GM21786 (cell line): ENCODE measurements at regions not wholly inside any gene's neighbourhood (a gene's known extent, or its start where the extent isn't known, plus 50 kb on each side); places are given as distances from the start of the nearest gene placed in this dataset.
"Not testable (repeated sequence)": the region's sequence is repeated elsewhere in the genome, so short reads cannot be mapped to it uniquely, and the experiment has no call there.

Experiments
- ATAC-seq: cut with Tn5 transposase; IDR thresholded peaks from one replicate; pipeline ENCODE4 v1.9.1; 2021; ENCODE audit not compliant: unreplicated experiment

- no peak for ATAC-seq
Measured at GRCh38 chr9:102405218-102405867, 589.8 kb upstream of the CYLC2 start.

- ATAC-seq, result no peak
Measured at GRCh38 chr9:102403514-102403913, 591.6 kb upstream of the CYLC2 start.

GRCh38 chr9:102398205-102398604 is 596.9 kb upstream of the CYLC2 start:
- ATAC-seq, result no peak

GRCh38 chr9:102385620-102386019 is 609.5 kb upstream of the CYLC2 start:
- ATAC-seq, result not testable (repeated sequence)

GRCh38 chr9:102362470-102363132 is 624.2 kb upstream of the GRIN3A start:
- ATAC-seq, result no peak

GRCh38 chr9:102360846-102361245 is 622.4 kb upstream of the GRIN3A start:
- ATAC-seq, result no peak

- ATAC-seq, result no peak
Measured at GRCh38 chr9:102355982-102356381, 617.5 kb upstream of the GRIN3A start.

GRCh38 chr9:102354041-102354440 is 615.6 kb upstream of the GRIN3A start:
- no peak for ATAC-seq

- not testable (repeated sequence) for ATAC-seq
Measured at GRCh38 chr9:102337471-102337870, 599.0 kb upstream of the GRIN3A start.

- ATAC-seq, result no peak
Measured at GRCh38 chr9:102309379-102309778, 570.9 kb upstream of the GRIN3A start.

- ATAC-seq, result no peak
Measured at GRCh38 chr9:102295188-102295587, 556.7 kb upstream of the GRIN3A start.

GRCh38 chr9:102273952-102274351 is 535.5 kb upstream of the GRIN3A start:
- no peak for ATAC-seq

- no peak for ATAC-seq
Measured at GRCh38 chr9:102253099-102253498, 514.7 kb upstream of the GRIN3A start.

GRCh38 chr9:102244916-102245315 is 506.5 kb upstream of the GRIN3A start:
- no peak for ATAC-seq

GRCh38 chr9:102237520-102237919 is 499.1 kb upstream of the GRIN3A start:
- ATAC-seq, result no peak

- ATAC-seq, result no peak
Measured at GRCh38 chr9:102237094-102237493, 498.6 kb upstream of the GRIN3A start.

- ATAC-seq, result not testable (repeated sequence)
Measured at GRCh38 chr9:102227416-102227815, 489.0 kb upstream of the GRIN3A start.

- ATAC-seq, result no peak
Measured at GRCh38 chr9:102225841-102226441, 487.5 kb upstream of the GRIN3A start.

- not testable (repeated sequence) for ATAC-seq
Measured at GRCh38 chr9:102223320-102224136, 485.1 kb upstream of the GRIN3A start.

- ATAC-seq, result no peak
Measured at GRCh38 chr9:102209176-102209575, 470.7 kb upstream of the GRIN3A start.

- ATAC-seq, result no peak
Measured at GRCh38 chr9:102206432-102206831, 468.0 kb upstream of the GRIN3A start.
